Stomach smooth muscle (tissue), 2 donors: ENCODE measurements at regions not wholly inside any gene's neighbourhood (a gene's known extent, or its start where the extent isn't known, plus 50 kb on each side); places are given as distances from the start of the nearest gene placed in this dataset.

Experiments
- H3K27ac ChIP-seq: one replicate; pipeline ENCODE4 v1.7.0; 2013; ENCODE audit warnings: mild to moderate bottlenecking, low read length, inconsistent platforms
- H3K27me3 ChIP-seq, 2 donors: one replicate each; pipeline ENCODE4 v1.7.0; 2013; ENCODE audit warnings: low read length in 2 of 2; ENCODE audit not compliant: insufficient read depth in 2 of 2, control insufficient read depth in 1 of 2
- H3K36me3 ChIP-seq, 2 donors: one replicate each; pipeline ENCODE4 v1.7.0; 2013; ENCODE audit warnings: low read length in 2 of 2; ENCODE audit not compliant: control insufficient read depth in 2 of 2, insufficient read depth in 2 of 2
- H3K4me1 ChIP-seq: one replicate; pipeline ENCODE4 v1.7.0; 2013; ENCODE audit warnings: low read length; ENCODE audit not compliant: control insufficient read depth, insufficient read depth
- H3K4me3 ChIP-seq, 2 donors: one replicate each; pipeline ENCODE4 v1.7.0; 2013; ENCODE audit warnings: low read length in 2 of 2
- H3K9ac ChIP-seq, 2 donors: one replicate each; pipeline ENCODE4 v1.7.0; 2013; ENCODE audit warnings: low read length in 2 of 2, mild to moderate bottlenecking in 1 of 2
- H3K9me3 ChIP-seq, 2 donors: one replicate each; pipeline ENCODE4 v1.7.0; 2013; ENCODE audit warnings: low read length in 2 of 2; ENCODE audit not compliant: control insufficient read depth in 2 of 2
- donor health status: healthy.
- donor health status: Pancreatic carcinoma.

DNA sequence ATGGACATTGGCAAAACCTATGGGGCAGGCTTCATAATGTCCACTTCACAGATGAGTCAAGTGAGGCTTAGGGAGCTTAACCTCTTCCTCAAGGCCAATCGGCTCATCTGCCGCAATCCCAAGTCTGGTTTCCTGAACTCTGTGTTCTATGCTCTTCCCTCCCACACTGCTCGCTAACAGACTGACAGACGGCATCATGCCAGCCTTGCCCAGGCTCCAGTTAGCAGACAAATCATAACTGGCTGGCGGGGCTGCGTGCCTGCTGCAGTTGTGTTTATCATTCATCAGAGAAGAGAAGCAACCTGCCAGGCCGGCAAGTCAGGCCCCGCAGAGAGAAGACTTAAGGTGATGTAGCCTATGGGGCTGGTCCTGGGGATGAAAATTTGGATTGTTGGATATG is 216.2 kb upstream of the ASIC2 start:
- peaks cover 8% of the 10 kb centered on the region for H3K4me1 ChIP-seq
- H3K36me3 ChIP-seq = no peaks in the 10 kb centered on the region
- no peak overlapping the region for H3K4me3 ChIP-seq
- no peak overlapping the region for H3K9ac ChIP-seq
- no peak overlapping the region for H3K27ac ChIP-seq
- H3K27me3 ChIP-seq = peaks cover 0 to 3% of the 10 kb centered on the region in 2 donors
- peaks cover 0 to 2% of the 10 kb centered on the region in 2 donors for H3K9me3 ChIP-seq

DNA sequence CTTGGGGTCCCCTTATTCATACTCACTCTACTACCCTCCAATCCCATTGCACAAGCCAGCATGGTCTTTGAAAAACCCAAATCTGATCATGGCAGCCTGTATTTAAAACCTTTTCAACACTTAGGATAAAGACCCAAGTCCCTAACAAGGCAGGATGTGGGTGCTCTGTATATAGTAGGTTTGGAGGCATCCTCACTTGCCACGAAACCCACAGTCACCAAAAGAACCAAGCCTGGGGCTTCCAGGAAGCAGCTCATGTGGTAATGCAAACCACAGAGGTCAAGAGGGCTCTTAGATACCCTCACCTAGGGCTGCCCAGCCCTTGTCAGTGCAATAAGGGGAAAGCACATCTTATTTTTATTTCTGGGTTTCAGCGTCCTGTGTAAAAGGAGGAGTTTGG is 218.6 kb upstream of the ASIC2 start:
- no peaks in the 10 kb centered on the region for H3K36me3 ChIP-seq
- H3K9ac ChIP-seq = no peak overlapping the region
- peaks cover 0 to 8% of the 10 kb centered on the region in 2 donors for H3K27me3 ChIP-seq
- no peak overlapping the region for H3K4me3 ChIP-seq
- H3K27ac ChIP-seq = no peak overlapping the region
- H3K4me1 ChIP-seq = peaks cover 8% of the 10 kb centered on the region
- peaks cover 0 to 2% of the 10 kb centered on the region in 2 donors for H3K9me3 ChIP-seq

GRCh38 chr17:33512113-33512512 is 219.0 kb upstream of the ASIC2 start:
- Histone ChIP-seq H3K9me3 (peaks cover 0 to 2% of the 10 kb centered on the region in 2 donors), H3K4me3 (no peak overlapping the region), H3K27me3 (peaks cover 0 to 8% of the 10 kb centered on the region in 2 donors), H3K9ac (no peak overlapping the region), H3K27ac (no peak overlapping the region), H3K4me1 (peaks cover 8% of the 10 kb centered on the region), H3K36me3 (no peaks in the 10 kb centered on the region)

GRCh38 chr17:33513769-33514168 is 220.7 kb upstream of the ASIC2 start:
- Histone ChIP-seq H3K27ac (no peak overlapping the region), H3K9me3 (peaks cover 0 to 2% of the 10 kb centered on the region in 2 donors), H3K4me1 (peaks cover 7% of the 10 kb centered on the region), H3K9ac (no peak overlapping the region), H3K4me3 (no peak overlapping the region), H3K36me3 (no peaks in the 10 kb centered on the region), H3K27me3 (peaks cover 3 to 8% of the 10 kb centered on the region in 2 donors)

DNA sequence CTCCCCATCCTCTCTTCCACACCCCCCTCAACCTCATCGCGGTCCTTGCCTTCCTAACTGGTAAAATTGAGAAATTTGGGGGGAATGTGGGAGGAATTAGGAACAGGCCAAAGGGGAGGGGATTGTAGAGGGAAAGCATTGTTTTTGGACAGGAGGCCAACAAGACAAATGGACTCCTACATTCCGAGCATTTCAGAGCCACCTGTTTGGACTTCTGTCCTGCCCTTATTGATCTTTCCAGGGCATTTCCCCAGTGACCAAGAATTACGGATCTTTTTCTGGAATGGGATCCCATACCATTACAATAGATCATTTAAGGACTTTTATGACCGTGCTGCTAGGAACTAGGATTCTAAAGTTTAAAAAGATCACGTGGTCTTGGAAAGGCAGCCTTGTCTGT is 221.3 kb upstream of the ASIC2 start:
- H3K4me3 ChIP-seq = no peak overlapping the region
- H3K36me3 ChIP-seq = no peaks in the 10 kb centered on the region
- H3K4me1 ChIP-seq = peaks cover under 1% of the 10 kb centered on the region
- H3K27ac ChIP-seq = no peak overlapping the region
- H3K9me3 ChIP-seq = peaks cover 0 to 2% of the 10 kb centered on the region in 2 donors
- no peak overlapping the region for H3K9ac ChIP-seq
- H3K27me3 ChIP-seq = peaks cover 3 to 8% of the 10 kb centered on the region in 2 donors

DNA sequence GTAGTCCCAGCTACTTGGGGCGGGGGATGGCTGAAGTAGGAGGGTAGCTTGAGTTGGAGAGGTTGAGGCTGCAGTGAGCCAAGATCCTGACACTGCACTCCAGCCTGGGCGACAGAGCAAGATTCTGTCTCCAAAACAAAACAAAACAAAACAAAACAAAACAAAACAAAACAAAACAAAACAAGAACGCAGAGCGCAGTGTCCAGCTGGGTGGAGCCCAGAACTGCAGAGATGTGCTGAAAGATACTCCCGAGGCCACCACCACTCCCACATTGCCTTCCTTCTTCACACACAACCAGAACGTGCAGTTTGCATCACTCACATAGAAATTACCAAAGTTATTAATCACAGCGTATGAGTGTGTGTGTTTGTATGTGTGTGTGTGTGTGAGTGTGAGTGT is 222.9 kb upstream of the ASIC2 start:
- Histone ChIP-seq H3K9ac (no peak overlapping the region), H3K4me3 (no peak overlapping the region), H3K36me3 (no peaks in the 10 kb centered on the region), H3K27me3 (peaks cover 3 to 8% of the 10 kb centered on the region in 2 donors), H3K4me1 (no peaks in the 10 kb centered on the region), H3K27ac (no peak overlapping the region), H3K9me3 (peaks cover 0 to 2% of the 10 kb centered on the region in 2 donors)

DNA sequence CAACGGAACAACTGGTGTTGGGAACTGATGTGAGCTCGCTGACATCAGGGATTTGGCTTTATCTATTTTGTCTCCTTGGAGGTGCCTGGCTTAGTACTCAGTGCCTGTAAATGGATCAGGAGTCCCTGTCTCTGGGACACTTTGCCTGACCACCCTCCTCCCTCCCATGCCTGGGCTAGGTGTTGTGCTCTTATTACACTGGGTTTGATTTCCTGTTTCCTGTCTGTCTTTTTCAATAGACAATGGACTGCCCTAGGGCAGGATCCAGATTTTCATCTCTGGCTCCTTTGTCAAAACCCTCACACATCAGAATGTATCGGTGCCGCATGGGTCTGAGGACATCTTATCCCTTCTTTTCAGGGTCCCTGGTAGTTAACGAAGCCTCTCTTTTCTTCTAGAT is 223.6 kb upstream of the ASIC2 start:
- Histone ChIP-seq H3K27ac (no peak overlapping the region), H3K27me3 (peaks cover 3 to 8% of the 10 kb centered on the region in 2 donors), H3K9ac (no peak overlapping the region), H3K36me3 (no peaks in the 10 kb centered on the region), H3K9me3 (peaks cover 0 to 2% of the 10 kb centered on the region in 2 donors), H3K4me3 (no peak overlapping the region), H3K4me1 (no peaks in the 10 kb centered on the region)

DNA sequence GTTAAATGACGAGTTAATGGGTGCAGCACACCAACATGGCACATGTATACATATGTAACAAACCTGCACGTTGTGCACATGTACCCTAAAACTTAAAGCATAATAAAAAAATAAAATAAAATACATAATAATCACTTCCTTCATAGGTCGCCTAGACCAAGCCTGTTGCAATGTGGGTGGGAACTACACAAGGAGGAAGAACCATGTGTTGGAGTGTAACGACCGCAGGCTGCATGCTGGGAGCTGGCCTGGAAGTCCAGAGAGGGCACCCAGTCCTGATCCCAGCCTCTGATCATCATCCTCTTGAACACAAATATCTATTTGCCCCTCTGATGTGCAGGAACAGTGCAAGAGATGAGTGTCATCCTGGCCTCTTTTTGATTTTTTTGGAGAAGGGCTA is 224.7 kb upstream of the ASIC2 start:
- Histone ChIP-seq H3K4me3 (no peak overlapping the region), H3K27ac (no peak overlapping the region), H3K27me3 (peaks cover 3 to 8% of the 10 kb centered on the region in 2 donors), H3K9me3 (peaks cover 0 to 2% of the 10 kb centered on the region in 2 donors), H3K4me1 (no peaks in the 10 kb centered on the region), H3K36me3 (no peaks in the 10 kb centered on the region), H3K9ac (no peak overlapping the region)

- Histone ChIP-seq H3K27me3 (peaks cover 3 to 8% of the 10 kb centered on the region in 2 donors), H3K27ac (no peak overlapping the region)
Observed at GRCh38 chr17:33519692-33520091, 226.6 kb upstream of the ASIC2 start.

DNA sequence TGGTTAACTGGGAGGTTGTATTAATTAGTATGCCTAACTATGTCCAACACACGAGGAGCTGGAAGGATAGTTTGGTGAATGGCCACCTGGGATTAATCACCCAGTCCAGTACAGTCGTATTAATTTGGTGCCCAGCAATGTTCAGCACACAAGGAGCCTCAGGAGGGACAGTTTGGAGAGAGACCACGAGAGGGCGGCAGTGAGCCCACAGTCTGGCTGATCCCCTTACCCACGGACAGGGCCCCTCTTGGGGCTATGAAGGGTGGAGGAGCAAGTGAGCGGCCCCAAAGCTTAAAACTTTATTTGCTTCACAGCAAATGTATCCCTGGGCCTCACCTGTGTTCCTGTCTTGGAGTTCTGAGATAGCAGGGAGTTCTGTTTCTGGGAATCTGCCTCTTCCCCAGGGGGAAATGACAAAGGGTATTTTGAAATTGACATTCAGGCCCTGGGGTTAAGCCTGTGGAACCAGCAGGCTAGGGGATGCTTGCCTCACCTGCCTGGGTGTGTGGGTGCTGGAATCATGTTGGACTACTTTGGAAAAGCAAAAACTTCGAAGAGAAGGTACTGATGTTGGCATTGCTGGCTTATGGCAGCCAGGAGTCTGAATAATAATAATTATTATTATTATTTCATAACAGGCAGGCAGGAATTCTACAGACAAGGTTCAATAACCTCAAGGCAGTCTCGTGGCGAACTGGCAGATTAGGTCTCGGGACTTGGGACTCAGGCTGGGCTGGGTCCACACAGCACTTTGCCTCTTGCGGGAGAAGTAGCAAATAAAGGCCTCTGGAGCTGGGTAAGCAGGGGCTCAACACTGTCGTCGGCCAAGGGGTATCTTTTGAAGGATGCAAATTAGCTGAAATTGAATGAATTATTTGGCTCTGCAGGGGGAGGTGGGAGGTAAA is 227.6 kb upstream of the ASIC2 start:
- no peak overlapping the region for H3K4me3 ChIP-seq
- H3K36me3 ChIP-seq = no peaks in the 10 kb centered on the region
- H3K27me3 ChIP-seq = peaks cover 3% of the 10 kb centered on the region in 2 donors
- no peaks in the 10 kb centered on the region for H3K9me3 ChIP-seq
- no peak overlapping the region for H3K9ac ChIP-seq
- H3K27ac ChIP-seq = no peak overlapping the region
- H3K4me1 ChIP-seq = no peaks in the 10 kb centered on the region

More at GRCh38 chr17:33519692-33520091, 226.6 kb upstream of the ASIC2 start:
- no peak overlapping the region for H3K9ac ChIP-seq
- no peak overlapping the region for H3K4me3 ChIP-seq
- no peaks in the 10 kb centered on the region for H3K9me3 ChIP-seq
- H3K4me1 ChIP-seq = no peaks in the 10 kb centered on the region
- no peaks in the 10 kb centered on the region for H3K36me3 ChIP-seq

DNA sequence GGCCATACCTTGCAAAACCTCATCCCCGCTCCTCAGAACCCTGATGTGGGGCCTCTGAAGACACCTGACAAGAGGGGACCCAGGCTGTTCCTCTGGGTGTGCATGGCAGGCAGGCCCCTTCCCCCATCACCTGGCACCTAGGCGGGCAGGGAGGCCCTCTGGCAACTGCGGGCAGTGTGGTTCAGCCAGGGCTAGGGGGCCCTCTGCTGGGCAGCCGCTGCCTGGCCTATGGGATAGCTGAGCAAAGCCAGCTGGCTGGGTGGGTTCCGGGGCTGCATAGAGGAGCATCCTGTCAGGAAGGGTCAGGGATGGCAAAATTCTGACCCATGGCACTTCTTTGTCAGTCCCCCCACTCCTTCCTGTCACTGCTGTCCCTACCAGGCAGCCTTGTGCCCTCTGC is 228.7 kb upstream of the ASIC2 start:
- Histone ChIP-seq H3K9ac (no peak overlapping the region), H3K4me1 (no peaks in the 10 kb centered on the region), H3K9me3 (no peaks in the 10 kb centered on the region), H3K4me3 (no peak overlapping the region), H3K27ac (no peak overlapping the region), H3K27me3 (peaks cover 0 to 3% of the 10 kb centered on the region in 2 donors), H3K36me3 (no peaks in the 10 kb centered on the region)
